K562 (cell line): ENCODE measurements at regions not wholly inside any gene's neighbourhood (a gene's known extent, or its start where the extent isn't known, plus 50 kb on each side); places are given as distances from the start of the nearest gene placed in this dataset.
A peak's percentile ranks its signal among the peaks of the same experiment; 100 is the strongest.

Experiments used
- ATF3 ChIP-seq, 2 experiments: fragments of 450-650 bp in 1 of 2; sonication (generic) in 1 of 2; formaldehyde crosslinking in 1 of 2; IDR thresholded peaks in 1 of 2; conservative IDR thresholded peaks in 1 of 2; 2 replicates each; pipeline versions ENCODE4 v1.6.1 to v1.8.1; 2016 to 2023; ENCODE audit warnings: mild to moderate bottlenecking in 2 of 2, moderate library complexity in 2 of 2, inconsistent platforms in 1 of 2, missing genetic modification reagents in 1 of 2
- CBX5 ChIP-seq: IDR thresholded peaks from 2 replicates; pipeline ENCODE4 v1.6.1; 2014; ENCODE audit warnings: low read depth, borderline replicate concordance
- FOSL1 ChIP-seq: fragments of 200-800 bp; sonication (Bioruptor generic); conservative IDR thresholded peaks from 2 replicates; pipeline ENCODE4 v1.6.1; 2016; ENCODE audit warnings: missing genetic modification characterization, missing compliant biosample characterization
- MCM7 ChIP-seq, 2 experiments: fragments of 450-650 bp; IDR thresholded peaks; 2 replicates each; pipeline ENCODE4 v1.6.1; 2016 to 2018
- PBX2 ChIP-seq, 2 experiments: IDR thresholded peaks in 1 of 2; conservative IDR thresholded peaks in 1 of 2; 2 replicates each; pipeline ENCODE4 v1.6.1; 2016; ENCODE audit warnings: low read depth in 2 of 2, mild to moderate bottlenecking in 1 of 2, missing compliant biosample characterization in 1 of 2, missing genetic modification characterization in 1 of 2, moderate library complexity in 1 of 2
- RBM25 ChIP-seq: fragments of 200-400 bp; formaldehyde crosslinking; IDR thresholded peaks from 2 replicates; pipeline ENCODE4 v1.6.1; 2018; ENCODE audit warnings: low read length, low read depth, moderate library complexity; ENCODE audit not compliant: severe bottlenecking
- ZNF311 ChIP-seq: fragments of 250-450 bp; sonication (Bioruptor Pico); IDR thresholded peaks from 2 replicates; pipeline ENCODE4 v1.4.0; 2020; ENCODE audit warnings: mild to moderate bottlenecking, moderate library complexity
- ZNF318 ChIP-seq, 2 experiments: fragments of 450-650 bp; IDR thresholded peaks; 2 replicates each; pipeline ENCODE4 v1.6.1; 2016; ENCODE audit warnings: mild to moderate bottlenecking in 2 of 2, borderline replicate concordance in 1 of 2, low read depth in 1 of 2, moderate library complexity in 1 of 2
- ZNF780A ChIP-seq: fragments of 250-450 bp; sonication (Bioruptor Pico); IDR thresholded peaks from 2 replicates; pipeline ENCODE4 v1.5.0; 2021; ENCODE audit warnings: mild to moderate bottlenecking
- ZSCAN32 ChIP-seq: fragments of 450-650 bp; formaldehyde crosslinking; IDR thresholded peaks from 2 replicates; pipeline ENCODE4 v1.4.0; 2020; ENCODE audit warnings: mild to moderate bottlenecking, moderate library complexity
- TF ChIP-seq, protein P1 (sequence below): fragments of 450-650 bp; formaldehyde crosslinking; IDR thresholded peaks from 2 replicates; pipeline ENCODE4 v1.4.0; 2022; ENCODE audit warnings: missing genetic modification characterization
- TF ChIP-seq, protein P2 (sequence below): fragments of 450-650 bp; IDR thresholded peaks from 2 replicates; pipeline ENCODE4 v1.6.1; 2016

GRCh38 chr7:54961391-54961790 is 57.4 kb upstream of the EGFR start (continued):
- TF ChIP-seq PBX2 (CRISPR knock-in tag; IDR thresholded peaks at IDR 0.05; ENCODE audit: low read depth) (no peak), PBX2 (tag; conservative IDR thresholded peaks at IDR 0.05; ENCODE audit: low read depth) (peak; percentile 82), ZSCAN32 (CRISPR knock-in tag) (no peak), ATF3 (IDR thresholded peaks at IDR 0.05) (peak; percentile 75), ATF3 (CRISPR knock-in tag; conservative IDR thresholded peaks at IDR 0.05) (no peak), RBM25 (no peak), MCM7 (IDR thresholded peaks at IDR 0.05) (no peak), ZNF311 (CRISPR knock-in tag) (no peak), FOSL1 (tag) (peak; percentile 67), ZNF780A (CRISPR knock-in tag) (no peak), CBX5 (no peak), ZNF318 (IDR thresholded peaks at IDR 0.05; ENCODE audit: borderline replicate concordance in 1 of 2, low read depth in 1 of 2) (no peak)
- TF ChIP-seq, protein P1, sequence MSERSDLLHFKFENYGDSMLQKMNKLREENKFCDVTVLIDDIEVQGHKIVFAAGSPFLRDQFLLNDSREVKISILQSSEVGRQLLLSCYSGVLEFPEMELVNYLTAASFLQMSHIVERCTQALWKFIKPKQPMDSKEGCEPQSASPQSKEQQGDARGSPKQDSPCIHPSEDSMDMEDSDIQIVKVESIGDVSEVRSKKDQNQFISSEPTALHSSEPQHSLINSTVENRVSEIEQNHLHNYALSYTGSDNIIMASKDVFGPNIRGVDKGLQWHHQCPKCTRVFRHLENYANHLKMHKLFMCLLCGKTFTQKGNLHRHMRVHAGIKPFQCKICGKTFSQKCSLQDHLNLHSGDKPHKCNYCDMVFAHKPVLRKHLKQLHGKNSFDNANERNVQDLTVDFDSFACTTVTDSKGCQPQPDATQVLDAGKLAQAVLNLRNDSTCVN (CRISPR knock-in tag) = no peak
- TF ChIP-seq, protein P2, sequence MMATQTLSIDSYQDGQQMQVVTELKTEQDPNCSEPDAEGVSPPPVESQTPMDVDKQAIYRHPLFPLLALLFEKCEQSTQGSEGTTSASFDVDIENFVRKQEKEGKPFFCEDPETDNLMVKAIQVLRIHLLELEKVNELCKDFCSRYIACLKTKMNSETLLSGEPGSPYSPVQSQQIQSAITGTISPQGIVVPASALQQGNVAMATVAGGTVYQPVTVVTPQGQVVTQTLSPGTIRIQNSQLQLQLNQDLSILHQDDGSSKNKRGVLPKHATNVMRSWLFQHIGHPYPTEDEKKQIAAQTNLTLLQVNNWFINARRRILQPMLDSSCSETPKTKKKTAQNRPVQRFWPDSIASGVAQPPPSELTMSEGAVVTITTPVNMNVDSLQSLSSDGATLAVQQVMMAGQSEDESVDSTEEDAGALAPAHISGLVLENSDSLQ = peak; percentile 84
